CD14-positive monocyte (primary cell): ENCODE measurements at regions not wholly inside any gene's neighbourhood (a gene's known extent, or its start where the extent isn't known, plus 50 kb on each side); places are given as distances from the start of the nearest gene placed in this dataset.

ENCODE experiments used
- DNase-seq, 3 donors: peaks; one replicate each; pipeline ENCODE4 v3.0.0-alpha.2; 2011 to 2022
- H2AFZ ChIP-seq: 2 replicates; pipeline ENCODE4 v1.6.0; 2012; ENCODE audit warnings: mild to moderate bottlenecking, low read depth, low read length, inconsistent platforms; ENCODE audit not compliant: insufficient read depth, poor library complexity, severe bottlenecking
- H3K27ac ChIP-seq, 2 donors: 1 replicate in 1 of 2; 2 replicates in 1 of 2; pipeline ENCODE4 v1.5.1; 2012 to 2013; ENCODE audit warnings: low read length in 2 of 2, control low read depth in 1 of 2, inconsistent platforms in 1 of 2, low read depth in 1 of 2, mild to moderate bottlenecking in 1 of 2
- H3K27me3 ChIP-seq, 2 donors: one replicate each; pipeline versions ENCODE4 v1.6.0 to v1.6.1; 2011 to 2013; ENCODE audit warnings: low read length in 2 of 2; ENCODE audit not compliant: control insufficient read depth in 2 of 2, insufficient read depth in 2 of 2
- H3K36me3 ChIP-seq, 2 donors: replicated peaks in 1 of 2; 1 replicate in 1 of 2; 2 replicates in 1 of 2; pipeline versions ENCODE4 v1.5.1 to v1.6.1; 2012 to 2013; ENCODE audit warnings: low read length in 2 of 2, control low read depth in 1 of 2, inconsistent platforms in 1 of 2, mild to moderate bottlenecking in 1 of 2; ENCODE audit not compliant: insufficient read depth in 2 of 2, control insufficient read depth in 1 of 2
- H3K4me1 ChIP-seq, 2 donors: 1 replicate in 1 of 2; 2 replicates in 1 of 2; pipeline versions ENCODE4 v1.5.1 to v1.6.1; 2012 to 2013; ENCODE audit warnings: low read length in 2 of 2, control low read depth in 1 of 2, inconsistent platforms in 1 of 2, mild to moderate bottlenecking in 1 of 2, moderate library complexity in 1 of 2; ENCODE audit not compliant: insufficient read depth in 2 of 2, control insufficient read depth in 1 of 2
- H3K4me2 ChIP-seq: replicated peaks from 2 replicates; pipeline ENCODE3; 2012; ENCODE audit warnings: low read length, moderate library complexity, mild to moderate bottlenecking; ENCODE audit not compliant: poor library complexity, severe bottlenecking; ENCODE audit errors: extremely low read depth
- H3K4me3 ChIP-seq, 3 experiments: fragments of 200-600 bp in 1 of 3; sonication (generic) in 1 of 3; replicated peaks in 1 of 3; 1 replicate in 2 of 3; 2 replicates in 1 of 3; pipeline ENCODE4 v1.5.1; 2011 to 2013; ENCODE audit warnings: low read length in 3 of 3, mild to moderate bottlenecking in 3 of 3, control low read depth in 2 of 3, low read depth in 2 of 3, inconsistent platforms in 1 of 3, moderate library complexity in 1 of 3
- H3K79me2 ChIP-seq: 2 replicates; pipeline ENCODE4 v1.6.0; 2012; ENCODE audit warnings: mild to moderate bottlenecking, control low read depth, inconsistent platforms, low read length, moderate library complexity; ENCODE audit not compliant: insufficient read depth
- H3K9ac ChIP-seq: 2 replicates; pipeline ENCODE4 v1.6.0; 2017; ENCODE audit warnings: low read length, mild to moderate bottlenecking; ENCODE audit not compliant: insufficient read depth, poor library complexity, severe bottlenecking
- H3K9me3 ChIP-seq, 2 donors: replicated peaks in 1 of 2; 1 replicate in 1 of 2; 2 replicates in 1 of 2; pipeline versions ENCODE4 v1.5.1 to v1.6.1; 2012 to 2013; ENCODE audit warnings: low read length in 2 of 2, control low read depth in 1 of 2; ENCODE audit not compliant: control insufficient read depth in 1 of 2, insufficient read depth in 1 of 2
- H4K20me1 ChIP-seq: 2 replicates; pipeline ENCODE4 v1.6.0; 2012; ENCODE audit warnings: mild to moderate bottlenecking, low read length, control low read depth, moderate library complexity; ENCODE audit not compliant: insufficient read depth
- H3K27ac Mint-ChIP-seq, 7 donors: one replicate each; pipeline ENCODE4 v1.8.0; 2020; ENCODE audit warnings: mild to moderate bottlenecking in 7 of 7, mixed read lengths in 7 of 7, moderate library complexity in 6 of 7, inconsistent platforms in 2 of 7
- H3K27me3 Mint-ChIP-seq, 3 donors: one replicate each; pipeline ENCODE4 v1.8.0; 2021 to 2022; ENCODE audit warnings: low read depth in 3 of 3, mild to moderate bottlenecking in 3 of 3, mixed read lengths in 3 of 3, moderate library complexity in 3 of 3, inconsistent platforms in 1 of 3
- H3K36me3 Mint-ChIP-seq, 2 donors: one replicate each; pipeline ENCODE4 v1.8.0; 2020; ENCODE audit warnings: mixed read lengths in 2 of 2, inconsistent platforms in 1 of 2, mild to moderate bottlenecking in 1 of 2
- H3K4me1 Mint-ChIP-seq: one replicate; pipeline ENCODE4 v1.8.0; 2020; ENCODE audit warnings: mild to moderate bottlenecking, mixed read lengths
- H3K4me3 Mint-ChIP-seq, 2 donors: one replicate each; pipeline ENCODE4 v1.8.0; 2020; ENCODE audit warnings: mild to moderate bottlenecking in 2 of 2, mixed read lengths in 2 of 2, moderate library complexity in 1 of 2
- H3K9me3 Mint-ChIP-seq, 7 donors: one replicate each; pipeline ENCODE4 v1.8.0; 2020 to 2022; ENCODE audit warnings: mixed read lengths in 7 of 7, mild to moderate bottlenecking in 6 of 7, moderate library complexity in 6 of 7, inconsistent platforms in 2 of 7
- WGBS: methylation state at CpG from one replicate; pipeline ENCODE4 v1.1.5; 2013; ENCODE audit warnings: missing lambda C conversion rate; ENCODE audit not compliant: insufficient coverage; 5-methylcytosine and 5-hydroxymethylcytosine counted together
- intact Hi-C, 2 donors: fragments of 100-400 bp; cut with micrococcal nuclease; formaldehyde crosslinking; loops; one replicate each; pipeline versions ENCODE4 v1.15.0 to v1.15.1; 2023
- TF ChIP-seq, protein P1 (sequence below): fragments of 200-600 bp; IDR thresholded peaks from one replicate; pipeline ENCODE4 v1.8.0; 2022; ENCODE audit warnings: antibody characterized with exemption, mild to moderate bottlenecking

- intact Hi-C loops: no loop called here
Measured at GRCh38 chr7:18157233-18157632, 129.6 kb upstream of the PRPS1L1 start.

GRCh38 chr7:18162657-18163056 lies 135.0 kb upstream of the PRPS1L1 start:
- Histone ChIP-seq H3K27me3 (no peaks in the 10 kb centered on the region), H3K79me2 (no peaks in the 10 kb centered on the region), H4K20me1 (no peaks in the 10 kb centered on the region), H3K4me1 (no peaks in the 10 kb centered on the region), H3K36me3 (no peaks in the 10 kb centered on the region), H2AFZ (no peak overlapping the region), H3K9ac (no peak overlapping the region), H3K27ac (no peak overlapping the region), H3K4me3 (no peak overlapping the region), H3K4me2 (no peak overlapping the region), H3K9me3 (no peaks in the 10 kb centered on the region)
- no peak overlapping the region for H3K27ac Mint-ChIP-seq
- no CpG with 5 or more reads among the region's 1 CpG for whole genome bisulfite sequencing
- peaks cover 0 to 3% (median 0%) of the 10 kb centered on the region in 7 donors for H3K9me3 Mint-ChIP-seq
- H3K4me3 Mint-ChIP-seq: no peak overlapping the region
- peaks cover 3% of the 10 kb centered on the region for H3K4me1 Mint-ChIP-seq
- no peaks in the 10 kb centered on the region for H3K36me3 Mint-ChIP-seq
- no peak for DNase-seq
- TF ChIP-seq, protein P1, sequence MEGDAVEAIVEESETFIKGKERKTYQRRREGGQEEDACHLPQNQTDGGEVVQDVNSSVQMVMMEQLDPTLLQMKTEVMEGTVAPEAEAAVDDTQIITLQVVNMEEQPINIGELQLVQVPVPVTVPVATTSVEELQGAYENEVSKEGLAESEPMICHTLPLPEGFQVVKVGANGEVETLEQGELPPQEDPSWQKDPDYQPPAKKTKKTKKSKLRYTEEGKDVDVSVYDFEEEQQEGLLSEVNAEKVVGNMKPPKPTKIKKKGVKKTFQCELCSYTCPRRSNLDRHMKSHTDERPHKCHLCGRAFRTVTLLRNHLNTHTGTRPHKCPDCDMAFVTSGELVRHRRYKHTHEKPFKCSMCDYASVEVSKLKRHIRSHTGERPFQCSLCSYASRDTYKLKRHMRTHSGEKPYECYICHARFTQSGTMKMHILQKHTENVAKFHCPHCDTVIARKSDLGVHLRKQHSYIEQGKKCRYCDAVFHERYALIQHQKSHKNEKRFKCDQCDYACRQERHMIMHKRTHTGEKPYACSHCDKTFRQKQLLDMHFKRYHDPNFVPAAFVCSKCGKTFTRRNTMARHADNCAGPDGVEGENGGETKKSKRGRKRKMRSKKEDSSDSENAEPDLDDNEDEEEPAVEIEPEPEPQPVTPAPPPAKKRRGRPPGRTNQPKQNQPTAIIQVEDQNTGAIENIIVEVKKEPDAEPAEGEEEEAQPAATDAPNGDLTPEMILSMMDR: no peak
- intact Hi-C loops: no loop called here
- H3K27me3 Mint-ChIP-seq: peaks cover 0 to 2% (median 0%) of the 10 kb centered on the region in 3 donors

More at GRCh38 chr7:18157233-18157632, 129.6 kb upstream of the PRPS1L1 start:
- no peak overlapping the region for H3K27ac Mint-ChIP-seq
- Histone ChIP-seq H4K20me1 (no peaks in the 10 kb centered on the region), H3K9me3 (peaks cover 0 to 2% of the 10 kb centered on the region in 2 donors), H3K4me2 (no peak overlapping the region), H2AFZ (no peak overlapping the region), H3K9ac (no peak overlapping the region), H3K27ac (no peak overlapping the region), H3K27me3 (no peaks in the 10 kb centered on the region), H3K36me3 (no peaks in the 10 kb centered on the region), H3K4me3 (no peak overlapping the region), H3K79me2 (no peaks in the 10 kb centered on the region), H3K4me1 (no peaks in the 10 kb centered on the region)
- TF ChIP-seq, protein P1: no peak
- H3K36me3 Mint-ChIP-seq: no peaks in the 10 kb centered on the region
- H3K4me1 Mint-ChIP-seq: peaks cover 2% of the 10 kb centered on the region
- peaks cover 0 to 7% (median 3%) of the 10 kb centered on the region in 3 donors for H3K27me3 Mint-ChIP-seq
- no peak overlapping the region for H3K4me3 Mint-ChIP-seq
- DNase-seq: no peak
- 100% methylated on average over 1 of the region's 1 CpG for WGBS
- H3K9me3 Mint-ChIP-seq: peaks cover 0 to 3% (median 0%) of the 10 kb centered on the region in 7 donors
